ENCODE measurements at regions not wholly inside any gene's neighbourhood (a gene's known extent, or its start where the extent isn't known, plus 50 kb on each side); places are given as distances from the start of the nearest gene placed in this dataset.
"Not testable (repeated sequence)": the region's sequence is repeated elsewhere in the genome, so short reads cannot be mapped to it uniquely, and the experiment has no call there.

- DNase-seq (ENCODE audit: low read depth) = no peak
- TF ChIP-seq CTCF (IDR thresholded peaks at IDR 0.05; ENCODE audit: insufficient read depth, low read depth, low read length, missing control alignments) = no peak
These were observed 264.6 kb upstream of the SGO1 start for GRCh38 chr3:20450611-20451010.

GRCh38 chr3:20442846-20443245 is 256.8 kb upstream of the SGO1 start:
- H3K4me3 ChIP-seq (ENCODE audit: low read length) = no peak overlapping the region
- no peak for TF ChIP-seq CTCF (IDR thresholded peaks at IDR 0.05; ENCODE audit: insufficient read depth, low read depth, low read length, missing control alignments)
- DNase-seq (ENCODE audit: low read depth) = no peak

More at GRCh38 chr3:20450611-20451010, 264.6 kb upstream of the SGO1 start:
- no peak overlapping the region for H3K4me3 ChIP-seq (ENCODE audit: low read length)

GRCh38 chr3:20427268-20427667 is 241.3 kb upstream of the SGO1 start:
- not testable (repeated sequence) for H3K4me3 ChIP-seq (ENCODE audit: low read length); DNase-seq (ENCODE audit: low read depth)

GRCh38 chr3:20425138-20425537 is 239.1 kb upstream of the SGO1 start:
- H3K4me3 ChIP-seq (ENCODE audit: low read length) = no peak overlapping the region
- TF ChIP-seq CTCF (IDR thresholded peaks at IDR 0.05; ENCODE audit: insufficient read depth, low read depth, low read length, missing control alignments) = no peak
- no peak for DNase-seq (ENCODE audit: low read depth)

- no peak overlapping the region for H3K4me3 ChIP-seq (ENCODE audit: low read length)
- TF ChIP-seq CTCF (IDR thresholded peaks at IDR 0.05; ENCODE audit: insufficient read depth, low read depth, low read length, missing control alignments) = no peak
- no peak for DNase-seq (ENCODE audit: low read depth)
These were observed 238.1 kb upstream of the SGO1 start for GRCh38 chr3:20424086-20424485.

GRCh38 chr3:20422391-20422790 is 236.4 kb upstream of the SGO1 start:
- no peak for DNase-seq (ENCODE audit: low read depth)
- no peak for TF ChIP-seq CTCF (IDR thresholded peaks at IDR 0.05; ENCODE audit: insufficient read depth, low read depth, low read length, missing control alignments)
- H3K4me3 ChIP-seq (ENCODE audit: low read length) = no peak overlapping the region

GRCh38 chr3:20417388-20418108 is 231.5 kb upstream of the SGO1 start:
- no peak for DNase-seq (ENCODE audit: low read depth)
- no peak for TF ChIP-seq CTCF (IDR thresholded peaks at IDR 0.05; ENCODE audit: insufficient read depth, low read depth, low read length, missing control alignments)
- no peak overlapping the region for H3K4me3 ChIP-seq (ENCODE audit: low read length)

Measured in epithelial cell of esophagus (primary cell).